VCaP (cell line): ENCODE measurements at regions not wholly inside any gene's neighbourhood (a gene's known extent, or its start where the extent isn't known, plus 50 kb on each side); places are given as distances from the start of the nearest gene placed in this dataset.

Experiments
- H3K27ac ChIP-seq: fragments of 450-650 bp; 2 replicates; pipeline ENCODE4 v1.5.1; 2017
- CTCF ChIP-seq: fragments of 450-650 bp; conservative IDR thresholded peaks from 2 replicates; pipeline ENCODE4 v1.5.1; 2017; ENCODE audit warnings: mild to moderate bottlenecking, moderate library complexity

- H3K27ac ChIP-seq = no peak overlapping the region
- TF ChIP-seq CTCF = no peak
Measured at GRCh38 chr5:118228489-118228888, 759.9 kb downstream of the DTWD2 start.

- TF ChIP-seq CTCF = no peak
- no peak overlapping the region for H3K27ac ChIP-seq
Measured at GRCh38 chr5:118224546-118224945, 763.8 kb downstream of the DTWD2 start.

GRCh38 chr5:118220556-118221195 is 767.7 kb downstream of the DTWD2 start:
- no peak overlapping the region for H3K27ac ChIP-seq
- no peak for TF ChIP-seq CTCF

- TF ChIP-seq CTCF = no peak
- H3K27ac ChIP-seq = no peak overlapping the region
Measured at GRCh38 chr5:118211606-118212005, 776.7 kb downstream of the DTWD2 start.

- no peak for TF ChIP-seq CTCF
- H3K27ac ChIP-seq = no peak overlapping the region
Measured at GRCh38 chr5:118208031-118208453, 780.3 kb downstream of the DTWD2 start.

- H3K27ac ChIP-seq = no peak overlapping the region
- no peak for TF ChIP-seq CTCF
Measured at GRCh38 chr5:118199801-118200200, 788.5 kb downstream of the DTWD2 start.

GRCh38 chr5:118196229-118196628 is 792.1 kb downstream of the DTWD2 start:
- H3K27ac ChIP-seq = no peak overlapping the region
- TF ChIP-seq CTCF = no peak

- TF ChIP-seq CTCF = no peak
- H3K27ac ChIP-seq = no peak overlapping the region
Measured at GRCh38 chr5:118195211-118195610, 793.1 kb downstream of the DTWD2 start.
